GM12872 (cell line): ENCODE measurements at regions not wholly inside any gene's neighbourhood (a gene's known extent, or its start where the extent isn't known, plus 50 kb on each side); places are given as distances from the start of the nearest gene placed in this dataset.

Experiments
- CTCF ChIP-seq: IDR thresholded peaks from 3 replicates; pipeline ENCODE4 v1.5.1; 2011; ENCODE audit warnings: low read depth, mild to moderate bottlenecking, low read length, moderate library complexity; ENCODE audit not compliant: insufficient read depth

- no peak for TF ChIP-seq CTCF
Measured at GRCh38 chrY:7470037-7470436, 558.5 kb upstream of the AMELY start.

- TF ChIP-seq CTCF, result no peak
Measured at GRCh38 chrY:7468951-7469745, 557.6 kb upstream of the AMELY start.

GRCh38 chrY:7467796-7468520, 556.4 kb upstream of the AMELY start:
- TF ChIP-seq CTCF, result no peak

GRCh38 chrY:7465185-7465621, 553.7 kb upstream of the AMELY start:
- no peak for TF ChIP-seq CTCF

GRCh38 chrY:7464742-7465141, 553.2 kb upstream of the AMELY start:
- TF ChIP-seq CTCF, result no peak

GRCh38 chrY:7463711-7464110, 552.2 kb upstream of the AMELY start:
- no peak for TF ChIP-seq CTCF

- no peak for TF ChIP-seq CTCF
Measured at GRCh38 chrY:7463196-7463595, 551.6 kb upstream of the AMELY start.
